GM19351 (cell line): ENCODE measurements at regions not wholly inside any gene's neighbourhood (a gene's known extent, or its start where the extent isn't known, plus 50 kb on each side); places are given as distances from the start of the nearest gene placed in this dataset.

Experiments
- ATAC-seq: cut with Tn5 transposase; IDR thresholded peaks from one replicate; pipeline ENCODE4 v1.9.1; 2021; ENCODE audit warnings: mild to moderate bottlenecking, moderate library complexity; ENCODE audit not compliant: unreplicated experiment

- no peak for ATAC-seq
Measured at GRCh38 chr13:80040196-80040980, 300.5 kb downstream of the SPRY2 start.

GRCh38 chr13:80039000-80039399, 301.9 kb downstream of the SPRY2 start:
- ATAC-seq: peak; percentile 64

- ATAC-seq: no peak
Measured at GRCh38 chr13:80038371-80038770, 302.6 kb downstream of the SPRY2 start.

- peak; percentile 68 for ATAC-seq
Measured at GRCh38 chr13:80037505-80037888, 303.4 kb downstream of the SPRY2 start.

DNA sequence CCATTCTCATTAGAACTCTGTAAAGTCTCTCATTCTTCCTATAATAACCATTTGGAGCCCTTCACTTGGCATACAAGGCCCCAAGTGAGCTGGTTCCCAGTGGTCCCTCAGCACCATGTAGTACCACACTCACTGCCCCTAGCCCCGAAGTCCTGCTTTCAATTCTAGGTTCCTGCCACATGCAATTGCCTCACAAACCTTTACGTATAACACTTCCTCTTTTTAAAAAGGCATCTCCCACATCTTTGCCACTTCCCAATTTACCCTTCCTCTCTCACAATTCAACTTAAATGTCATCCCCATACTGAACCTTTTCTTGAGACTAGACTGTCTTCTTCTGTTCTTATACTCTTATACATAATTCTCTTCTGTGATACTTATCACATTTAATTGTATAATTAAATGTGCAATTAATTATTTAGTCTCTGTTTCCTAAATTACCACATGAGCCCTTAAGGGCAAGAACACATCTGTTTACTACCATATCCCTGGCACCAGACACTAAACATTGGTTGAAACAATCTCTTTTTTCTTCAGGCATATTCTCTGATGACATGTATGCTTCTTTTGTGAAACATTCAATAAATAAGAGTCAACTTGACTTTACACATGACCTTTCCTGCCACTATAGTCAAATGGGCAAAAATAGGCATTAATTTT, 304.0 kb downstream of the SPRY2 start:
- ATAC-seq: peak; percentile 55

DNA sequence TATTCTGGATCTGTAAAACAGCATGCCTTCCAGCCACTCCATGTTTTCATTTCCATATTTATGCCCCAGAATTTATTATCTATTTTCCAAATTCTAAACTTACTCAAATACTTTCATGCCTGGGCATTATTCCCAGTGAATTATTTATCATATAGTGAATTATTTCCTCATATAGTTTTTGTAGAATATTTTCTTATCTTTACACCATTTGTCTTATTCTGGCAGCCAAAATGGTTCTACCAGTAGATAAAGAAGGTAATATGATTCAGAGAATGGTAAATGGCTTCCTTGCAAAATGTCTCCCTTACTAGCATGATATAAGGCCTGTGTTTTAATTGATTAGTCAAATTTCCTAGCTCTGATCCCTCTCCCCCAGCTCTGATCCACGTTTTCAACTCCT, 305.8 kb downstream of the SPRY2 start:
- ATAC-seq: no peak

GRCh38 chr13:80033951-80034350, 307.0 kb downstream of the SPRY2 start:
- no peak for ATAC-seq

DNA sequence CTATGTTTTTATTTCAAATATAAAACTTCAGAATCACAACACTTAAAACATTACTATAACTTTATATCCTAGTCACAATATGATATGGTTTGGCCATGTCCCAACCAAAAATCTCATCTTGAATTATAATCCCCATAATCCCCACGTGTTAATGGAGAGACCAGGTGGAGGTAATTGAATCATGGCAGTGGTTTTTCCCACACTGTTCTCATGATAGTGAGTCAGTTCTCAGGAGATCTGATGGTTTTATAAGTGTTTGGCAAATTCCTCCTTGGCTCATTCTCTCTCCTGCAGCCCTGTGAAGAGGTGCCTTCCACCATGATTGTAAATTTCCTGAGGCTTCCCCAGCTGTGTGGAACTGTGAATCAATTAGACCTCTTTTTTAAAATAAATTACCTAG, 307.6 kb downstream of the SPRY2 start:
- ATAC-seq: no peak

DNA sequence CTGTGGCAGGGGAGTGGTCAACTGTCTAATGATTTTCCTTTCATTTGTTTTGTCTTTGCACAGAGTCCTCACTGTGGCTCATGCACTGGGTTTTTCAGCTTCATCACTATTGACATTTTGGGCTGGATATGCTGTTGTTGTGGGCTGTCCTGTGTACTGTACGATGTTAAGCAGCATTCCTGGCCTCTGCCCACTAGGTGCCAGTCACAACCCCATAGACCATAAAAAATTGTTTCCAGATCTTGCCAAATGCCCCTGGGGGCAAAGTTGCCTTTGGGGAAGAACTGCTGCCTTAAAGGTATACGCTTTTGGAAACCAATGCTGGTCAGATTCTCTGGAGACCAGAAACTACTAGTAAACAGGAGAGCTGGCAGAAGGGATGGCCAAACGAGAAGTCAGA, 310.4 kb downstream of the SPRY2 start:
- peak; percentile 48 for ATAC-seq

DNA sequence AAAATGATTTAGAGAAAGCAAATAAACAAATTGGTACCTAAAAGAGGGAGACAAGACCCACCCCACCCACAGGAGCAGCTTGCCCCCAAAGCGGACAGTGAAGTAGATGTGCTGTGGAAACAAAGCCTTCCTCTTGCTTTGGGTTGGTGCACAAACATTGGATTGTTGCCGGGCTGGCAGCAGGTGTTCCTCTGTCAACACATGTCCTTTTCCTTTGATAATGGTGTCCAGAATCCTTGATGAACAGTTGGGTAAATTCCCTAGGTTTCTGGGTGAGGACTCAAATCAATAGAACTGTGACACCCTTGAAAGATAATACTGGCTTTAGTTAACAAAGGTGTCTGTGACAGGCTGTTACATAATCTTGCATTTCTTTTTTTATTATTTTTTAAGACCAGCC, 311.8 kb downstream of the SPRY2 start:
- no peak for ATAC-seq

DNA sequence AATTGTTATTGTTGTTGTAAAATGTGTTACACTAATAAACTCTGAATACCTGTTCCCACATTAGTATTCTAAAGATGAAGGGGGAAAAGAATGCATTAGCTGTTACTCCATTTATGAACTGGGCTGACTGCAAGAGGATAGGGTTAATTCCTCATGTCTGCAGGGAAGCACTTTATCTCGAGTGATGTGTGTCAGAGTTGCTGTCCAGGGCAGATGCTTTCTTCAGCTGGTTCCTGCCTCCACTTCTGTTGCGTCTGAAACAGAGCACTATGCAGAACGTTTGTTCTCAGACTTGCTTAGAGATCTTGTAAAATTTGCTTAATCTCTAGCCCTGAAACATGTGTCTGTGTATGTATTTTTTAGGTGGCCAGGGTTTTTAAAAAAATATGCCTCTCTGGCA, 318.8 kb downstream of the SPRY2 start:
- no peak for ATAC-seq

GRCh38 chr13:80012251-80012650, 328.7 kb downstream of the SPRY2 start:
- peak; percentile 70 for ATAC-seq

DNA sequence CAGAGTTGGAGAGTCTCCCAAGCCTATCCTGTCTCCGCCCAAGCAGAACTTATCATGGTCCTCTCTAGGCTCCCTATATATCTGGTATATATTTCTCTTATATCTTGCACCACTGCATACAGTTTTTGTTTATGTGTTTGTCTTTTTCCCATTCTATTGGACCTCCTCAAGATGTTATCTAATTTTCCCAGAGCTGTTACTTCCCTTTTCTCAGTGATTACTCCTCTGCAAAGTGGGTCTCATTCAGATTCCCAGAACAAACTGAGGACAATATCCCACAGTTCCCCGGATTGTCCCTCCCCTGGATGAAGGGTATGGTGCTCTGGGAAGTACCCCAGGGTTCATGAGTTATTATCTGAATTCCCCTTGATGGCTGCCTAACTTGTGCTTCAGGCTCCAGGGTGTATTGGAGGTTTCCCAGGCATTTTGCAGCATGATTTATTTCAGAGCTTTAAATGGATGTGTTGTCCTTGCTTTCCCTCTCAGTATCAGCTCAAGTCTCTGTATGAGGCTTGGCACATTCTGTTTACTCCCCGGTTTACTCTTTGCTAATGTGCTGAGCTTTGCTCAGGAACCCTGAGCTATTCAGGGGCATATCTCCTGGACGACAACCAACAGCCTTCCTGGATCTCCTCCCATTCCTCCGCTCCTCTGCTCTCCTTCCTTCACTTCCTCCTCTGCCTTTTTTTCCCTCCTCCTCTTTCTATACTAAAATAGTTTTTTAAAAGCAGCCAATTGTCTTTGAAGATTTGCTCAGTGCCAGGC, 329.3 kb downstream of the SPRY2 start:
- ATAC-seq: no peak

- no peak for ATAC-seq
Measured at GRCh38 chr13:80010846-80011245, 330.1 kb downstream of the SPRY2 start.

GRCh38 chr13:80010286-80010831, 330.6 kb downstream of the SPRY2 start:
- no peak for ATAC-seq

DNA sequence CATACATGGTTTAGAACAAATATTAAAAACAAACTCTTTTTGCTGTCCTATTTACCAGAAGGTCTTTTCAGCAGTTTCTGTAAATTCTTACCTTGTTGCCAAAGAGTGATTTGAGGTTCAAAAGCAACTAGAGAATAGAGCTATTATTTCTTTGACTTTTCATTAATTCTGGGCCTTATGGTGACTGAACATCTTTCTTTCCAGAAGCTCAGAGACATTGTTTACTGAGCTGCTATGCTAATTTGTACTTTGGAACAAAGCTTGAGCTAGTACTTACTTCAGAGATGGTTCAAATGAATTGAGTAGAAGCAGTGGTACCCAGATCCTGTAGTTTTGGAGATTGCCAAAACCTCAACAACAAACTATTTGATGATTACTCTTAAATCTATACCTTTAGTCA, 331.2 kb downstream of the SPRY2 start:
- no peak for ATAC-seq

DNA sequence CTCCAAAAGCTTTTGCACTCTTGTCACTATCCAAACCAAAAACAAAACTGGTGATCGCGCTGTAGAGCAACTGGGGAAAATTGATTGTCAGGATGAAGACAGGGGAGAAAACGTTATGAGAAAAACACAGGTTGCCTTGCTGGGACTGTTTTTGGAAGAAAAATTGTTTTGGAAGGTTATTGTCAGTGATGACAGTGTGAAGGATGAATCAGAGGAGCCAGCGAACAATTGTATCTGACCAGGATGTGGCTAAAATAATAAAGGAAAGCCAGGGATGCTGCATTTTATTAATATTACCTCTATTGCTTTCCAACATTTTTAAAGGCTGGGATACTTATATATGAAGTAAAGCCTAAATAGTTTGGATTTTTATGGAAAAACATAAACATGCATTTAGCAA, 334.0 kb downstream of the SPRY2 start:
- ATAC-seq: no peak

GRCh38 chr13:80001510-80001842, 339.4 kb downstream of the SPRY2 start:
- ATAC-seq: no peak

- no peak for ATAC-seq
Measured at GRCh38 chr13:80000684-80001509, 340.0 kb downstream of the SPRY2 start.

GRCh38 chr13:79999601-80000000, 341.3 kb downstream of the SPRY2 start:
- no peak for ATAC-seq

GRCh38 chr13:79998381-79998880, 342.5 kb downstream of the SPRY2 start:
- no peak for ATAC-seq
